HG03060 (cell line): ENCODE measurements at regions not wholly inside any gene's neighbourhood (a gene's known extent, or its start where the extent isn't known, plus 50 kb on each side); places are given as distances from the start of the nearest gene placed in this dataset.
A peak's percentile ranks its signal among the peaks of the same experiment; 100 is the strongest.

Experiments used
- ATAC-seq: cut with Tn5 transposase; IDR thresholded peaks from one replicate; pipeline ENCODE4 v1.9.1; 2021; ENCODE audit warnings: low read depth, moderate number of reproducible peaks; ENCODE audit not compliant: unreplicated experiment

- no peak for ATAC-seq
These were observed 220.4 kb upstream of the SMARCA2 start for GRCh38 chr9:1794547-1795270.

GRCh38 chr9:1804128-1804865 is 210.8 kb upstream of the SMARCA2 start:
- ATAC-seq, result no peak

- no peak for ATAC-seq
These were observed 185.4 kb upstream of the SMARCA2 start for GRCh38 chr9:1829719-1830118.

- ATAC-seq, result no peak
These were observed 182.2 kb upstream of the SMARCA2 start for GRCh38 chr9:1832960-1833359.

- no peak for ATAC-seq
These were observed 177.6 kb upstream of the SMARCA2 start for GRCh38 chr9:1837453-1838084.

GRCh38 chr9:1839909-1840308 is 175.2 kb upstream of the SMARCA2 start:
- no peak for ATAC-seq

GRCh38 chr9:1845425-1845824 is 169.7 kb upstream of the SMARCA2 start:
- no peak for ATAC-seq

- ATAC-seq, result no peak
These were observed 159.4 kb upstream of the SMARCA2 start for GRCh38 chr9:1855726-1856125.

GRCh38 chr9:1857808-1858207 is 157.3 kb upstream of the SMARCA2 start:
- no peak for ATAC-seq

- ATAC-seq, result peak; percentile 86
These were observed 145.3 kb upstream of the SMARCA2 start for GRCh38 chr9:1869843-1870242.

- no peak for ATAC-seq
These were observed 144.2 kb upstream of the SMARCA2 start for GRCh38 chr9:1870915-1871314.

GRCh38 chr9:1871626-1872419 is 143.3 kb upstream of the SMARCA2 start:
- ATAC-seq, result no peak

GRCh38 chr9:1875251-1875851 is 139.8 kb upstream of the SMARCA2 start:
- no peak for ATAC-seq

GRCh38 chr9:1875921-1876448 is 139.2 kb upstream of the SMARCA2 start:
- ATAC-seq, result peak; percentile 48

- no peak for ATAC-seq
These were observed 138.2 kb upstream of the SMARCA2 start for GRCh38 chr9:1876891-1877496.

- no peak for ATAC-seq
These were observed 137.2 kb upstream of the SMARCA2 start for GRCh38 chr9:1877951-1878350.

- ATAC-seq, result no peak
These were observed 136.3 kb upstream of the SMARCA2 start for GRCh38 chr9:1878811-1879210.

GRCh38 chr9:1879501-1879900 is 135.6 kb upstream of the SMARCA2 start:
- ATAC-seq, result peak; percentile 51

GRCh38 chr9:1880038-1880565 is 135.0 kb upstream of the SMARCA2 start:
- ATAC-seq, result no peak
